ENCODE measurements at regions not wholly inside any gene's neighbourhood (a gene's known extent, or its start where the extent isn't known, plus 50 kb on each side); places are given as distances from the start of the nearest gene placed in this dataset.

DNA sequence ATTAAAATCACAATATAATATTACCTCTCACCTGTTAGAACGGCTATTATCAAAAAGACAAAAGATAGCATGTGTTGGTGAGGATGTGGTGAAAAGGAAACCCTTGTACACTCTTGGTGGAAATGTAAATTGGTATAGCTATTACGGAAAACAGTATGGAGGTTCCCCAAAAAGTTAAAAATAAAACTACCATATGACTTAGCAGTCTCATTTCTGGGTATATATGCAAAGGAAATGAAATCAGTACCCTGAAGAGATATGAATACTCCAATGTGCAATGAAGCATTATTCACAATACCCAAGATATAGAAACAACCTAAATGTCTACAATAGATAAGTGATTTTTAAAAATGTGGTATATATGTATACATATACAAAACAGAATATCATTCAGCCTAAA lies 199.9 kb downstream of the SNX18 start:
- TF ChIP-seq NFIC (IDR thresholded peaks at IDR 0.05): no peak
- TF ChIP-seq CEBPB (IDR thresholded peaks at IDR 0.05): no peak
- TF ChIP-seq EP300 (IDR thresholded peaks at IDR 0.05; ENCODE audit: borderline replicate concordance): no peak
- TF ChIP-seq, protein P1, sequence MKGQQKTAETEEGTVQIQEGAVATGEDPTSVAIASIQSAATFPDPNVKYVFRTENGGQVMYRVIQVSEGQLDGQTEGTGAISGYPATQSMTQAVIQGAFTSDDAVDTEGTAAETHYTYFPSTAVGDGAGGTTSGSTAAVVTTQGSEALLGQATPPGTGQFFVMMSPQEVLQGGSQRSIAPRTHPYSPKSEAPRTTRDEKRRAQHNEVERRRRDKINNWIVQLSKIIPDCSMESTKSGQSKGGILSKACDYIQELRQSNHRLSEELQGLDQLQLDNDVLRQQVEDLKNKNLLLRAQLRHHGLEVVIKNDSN (IDR thresholded peaks at IDR 0.05): no peak
- TF ChIP-seq, protein P2, sequence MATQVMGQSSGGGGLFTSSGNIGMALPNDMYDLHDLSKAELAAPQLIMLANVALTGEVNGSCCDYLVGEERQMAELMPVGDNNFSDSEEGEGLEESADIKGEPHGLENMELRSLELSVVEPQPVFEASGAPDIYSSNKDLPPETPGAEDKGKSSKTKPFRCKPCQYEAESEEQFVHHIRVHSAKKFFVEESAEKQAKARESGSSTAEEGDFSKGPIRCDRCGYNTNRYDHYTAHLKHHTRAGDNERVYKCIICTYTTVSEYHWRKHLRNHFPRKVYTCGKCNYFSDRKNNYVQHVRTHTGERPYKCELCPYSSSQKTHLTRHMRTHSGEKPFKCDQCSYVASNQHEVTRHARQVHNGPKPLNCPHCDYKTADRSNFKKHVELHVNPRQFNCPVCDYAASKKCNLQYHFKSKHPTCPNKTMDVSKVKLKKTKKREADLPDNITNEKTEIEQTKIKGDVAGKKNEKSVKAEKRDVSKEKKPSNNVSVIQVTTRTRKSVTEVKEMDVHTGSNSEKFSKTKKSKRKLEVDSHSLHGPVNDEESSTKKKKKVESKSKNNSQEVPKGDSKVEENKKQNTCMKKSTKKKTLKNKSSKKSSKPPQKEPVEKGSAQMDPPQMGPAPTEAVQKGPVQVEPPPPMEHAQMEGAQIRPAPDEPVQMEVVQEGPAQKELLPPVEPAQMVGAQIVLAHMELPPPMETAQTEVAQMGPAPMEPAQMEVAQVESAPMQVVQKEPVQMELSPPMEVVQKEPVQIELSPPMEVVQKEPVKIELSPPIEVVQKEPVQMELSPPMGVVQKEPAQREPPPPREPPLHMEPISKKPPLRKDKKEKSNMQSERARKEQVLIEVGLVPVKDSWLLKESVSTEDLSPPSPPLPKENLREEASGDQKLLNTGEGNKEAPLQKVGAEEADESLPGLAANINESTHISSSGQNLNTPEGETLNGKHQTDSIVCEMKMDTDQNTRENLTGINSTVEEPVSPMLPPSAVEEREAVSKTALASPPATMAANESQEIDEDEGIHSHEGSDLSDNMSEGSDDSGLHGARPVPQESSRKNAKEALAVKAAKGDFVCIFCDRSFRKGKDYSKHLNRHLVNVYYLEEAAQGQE (IDR thresholded peaks at IDR 0.05; ENCODE audit: low read depth): no peak

DNA sequence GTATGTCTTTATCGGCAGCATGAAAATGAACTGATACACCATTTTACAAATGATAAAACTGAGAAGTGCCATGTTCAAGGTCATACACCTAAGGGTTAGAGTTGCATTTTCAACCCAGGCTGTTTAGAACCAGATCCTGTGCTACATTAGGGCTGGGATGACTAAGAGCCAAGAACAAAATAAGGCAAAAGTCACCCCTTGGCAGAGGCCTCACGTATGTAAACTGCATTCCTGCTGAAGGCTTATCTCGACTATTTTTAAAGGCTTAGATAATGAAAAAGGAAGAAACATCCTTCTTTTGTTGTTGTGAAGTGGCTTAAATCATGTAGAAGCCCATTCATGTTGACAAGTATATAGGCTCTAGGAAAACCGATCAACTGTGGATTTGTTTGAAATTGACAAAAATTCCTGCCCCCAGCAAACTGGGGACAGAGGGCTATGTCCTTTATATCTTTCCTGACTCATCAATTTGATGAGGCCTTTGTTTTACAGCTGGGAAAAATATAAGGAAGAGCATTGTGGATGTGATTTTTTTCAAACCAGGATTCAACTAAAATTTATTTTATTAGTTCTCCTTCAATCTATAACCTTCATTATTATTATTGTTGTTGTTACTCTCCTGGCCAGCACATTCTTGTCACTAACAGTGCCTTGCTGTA lies 196.5 kb downstream of the SNX18 start:
- TF ChIP-seq, protein P1 (IDR thresholded peaks at IDR 0.05): no peak
- no peak for TF ChIP-seq NFIC (IDR thresholded peaks at IDR 0.05)

DNA sequence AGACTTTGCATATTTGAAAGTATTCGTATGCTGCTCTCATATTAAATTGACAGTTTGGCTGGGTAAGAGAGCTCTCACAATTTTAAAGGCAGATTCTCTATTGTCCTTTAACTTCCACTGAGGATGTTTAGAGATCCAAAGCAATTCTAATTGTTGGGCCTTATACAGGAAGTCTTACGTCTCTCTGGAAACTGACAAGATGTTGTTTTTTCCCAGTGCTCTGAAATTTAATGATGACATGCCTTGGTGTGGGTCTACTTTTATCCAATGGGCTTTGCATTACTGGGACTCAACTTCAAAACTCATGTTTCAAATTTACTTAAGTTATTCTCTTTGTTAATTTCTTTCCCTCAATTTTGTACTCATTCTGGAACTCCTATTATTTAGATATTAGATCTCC lies 191.5 kb downstream of the SNX18 start:
- TF ChIP-seq NFIC (IDR thresholded peaks at IDR 0.05) (no peak), TEAD4 (IDR thresholded peaks at IDR 0.05) (no peak), YY1 (IDR thresholded peaks at IDR 0.05; ENCODE audit: low read depth) (no peak), RAD21 (IDR thresholded peaks at IDR 0.05; ENCODE audit: low read depth) (no peak), EGR1 (IDR thresholded peaks at IDR 0.05) (no peak), FOXM1 (IDR thresholded peaks at IDR 0.05; ENCODE audit: borderline replicate concordance, low read depth) (no peak), ZBTB7A (IDR thresholded peaks at IDR 0.05; ENCODE audit: low read depth) (no peak), EP300 (IDR thresholded peaks at IDR 0.05; ENCODE audit: borderline replicate concordance) (no peak), TAF1 (IDR thresholded peaks at IDR 0.05; ENCODE audit: low read depth) (no peak), CEBPB (IDR thresholded peaks at IDR 0.05) (no peak)
- TF ChIP-seq, protein P3, sequence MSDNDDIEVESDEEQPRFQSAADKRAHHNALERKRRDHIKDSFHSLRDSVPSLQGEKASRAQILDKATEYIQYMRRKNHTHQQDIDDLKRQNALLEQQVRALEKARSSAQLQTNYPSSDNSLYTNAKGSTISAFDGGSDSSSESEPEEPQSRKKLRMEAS (IDR thresholded peaks at IDR 0.05): no peak
- TF ChIP-seq, protein P1 (IDR thresholded peaks at IDR 0.05): no peak

DNA sequence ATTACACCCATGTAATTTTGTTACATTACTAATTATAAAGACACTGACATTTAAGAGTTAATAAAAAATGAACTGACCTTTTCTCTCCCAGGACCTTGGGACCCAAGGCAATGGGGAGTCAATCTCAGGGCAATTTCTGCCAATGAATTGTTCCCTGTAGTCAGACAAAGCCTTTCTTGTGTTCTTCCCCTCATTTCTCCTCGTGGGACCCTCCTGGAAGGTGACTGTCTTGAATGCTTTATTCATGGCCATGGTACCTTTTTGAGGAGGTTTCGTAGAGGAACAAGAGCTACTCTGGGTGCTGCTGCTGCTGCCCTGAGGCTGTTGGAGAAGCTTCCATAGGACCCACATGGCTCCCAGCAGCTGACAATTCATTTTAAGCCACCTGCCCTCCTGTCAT lies 190.3 kb downstream of the SNX18 start:
- TF ChIP-seq EP300 (IDR thresholded peaks at IDR 0.05; ENCODE audit: borderline replicate concordance): no peak
- TF ChIP-seq NFIC (IDR thresholded peaks at IDR 0.05): no peak
- no peak for TF ChIP-seq FOXM1 (IDR thresholded peaks at IDR 0.05; ENCODE audit: borderline replicate concordance, low read depth)

DNA sequence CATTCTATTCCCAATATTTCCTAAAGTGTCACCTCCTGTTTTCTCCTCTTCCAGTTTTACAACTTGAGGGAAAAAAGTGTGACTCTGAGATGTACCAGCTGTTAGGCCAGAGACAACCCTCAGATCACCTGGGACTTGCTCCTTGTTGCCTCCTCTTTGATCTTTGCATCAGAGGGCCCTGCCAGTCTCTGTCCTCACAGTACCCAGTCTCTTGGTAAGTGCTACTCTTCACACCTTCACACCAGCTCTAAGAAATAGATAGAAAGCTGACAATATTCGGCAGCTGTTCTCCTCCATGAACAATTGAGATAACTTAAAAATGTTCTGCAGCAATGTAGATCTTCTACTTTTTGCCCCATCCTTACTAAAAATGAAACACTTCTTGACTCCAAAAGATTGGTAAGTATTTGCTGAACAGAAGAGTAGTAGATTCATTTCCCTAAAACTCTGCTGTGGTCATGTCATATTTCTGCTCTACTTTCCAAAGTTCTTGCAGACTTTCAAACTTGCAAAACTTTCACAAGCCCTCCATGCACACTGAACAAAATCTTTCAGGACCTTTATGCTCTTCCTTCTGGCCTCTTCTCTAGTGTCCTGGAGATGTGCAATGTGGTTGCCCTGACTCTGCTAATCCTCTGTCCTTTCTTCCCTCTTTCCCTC lies 188.6 kb downstream of the SNX18 start:
- no peak for TF ChIP-seq YY1 (IDR thresholded peaks at IDR 0.05; ENCODE audit: low read depth)
- TF ChIP-seq, protein P3 (IDR thresholded peaks at IDR 0.05): no peak
- TF ChIP-seq, protein P2 (IDR thresholded peaks at IDR 0.05; ENCODE audit: low read depth): no peak
- no peak for TF ChIP-seq TEAD4 (IDR thresholded peaks at IDR 0.05)
- TF ChIP-seq FOXM1 (IDR thresholded peaks at IDR 0.05; ENCODE audit: borderline replicate concordance, low read depth): no peak
- no peak for TF ChIP-seq RAD21 (IDR thresholded peaks at IDR 0.05; ENCODE audit: low read depth)
- no peak for TF ChIP-seq TCF12 (IDR thresholded peaks at IDR 0.05; ENCODE audit: low read depth)
- TF ChIP-seq EGR1 (IDR thresholded peaks at IDR 0.05): no peak
- no peak for TF ChIP-seq EP300 (IDR thresholded peaks at IDR 0.05; ENCODE audit: borderline replicate concordance)
- no peak for TF ChIP-seq TAF1 (IDR thresholded peaks at IDR 0.05; ENCODE audit: low read depth)
- TF ChIP-seq CEBPB (IDR thresholded peaks at IDR 0.05): no peak
- TF ChIP-seq NFIC (IDR thresholded peaks at IDR 0.05): no peak

DNA sequence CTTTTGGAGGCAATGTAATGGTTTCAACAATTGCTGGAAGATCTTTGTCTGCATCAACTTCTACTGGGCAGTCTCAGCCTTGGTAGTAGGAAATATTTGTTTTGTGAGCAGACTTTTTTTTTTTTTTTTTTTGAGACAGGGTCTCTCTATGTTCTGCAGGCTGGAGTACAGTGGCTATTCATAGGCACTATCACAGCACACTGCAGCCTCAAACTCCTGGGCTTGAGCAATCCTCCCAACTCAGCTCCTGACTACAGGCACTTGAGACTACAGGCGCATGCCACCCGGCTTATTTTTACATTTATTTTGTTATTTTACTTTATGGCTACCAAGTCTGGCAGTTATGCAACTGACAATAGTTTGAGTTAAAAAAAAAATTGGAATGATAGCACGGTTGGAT lies 187.3 kb downstream of the SNX18 start:
- TF ChIP-seq, protein P3 (IDR thresholded peaks at IDR 0.05): no peak
- TF ChIP-seq, protein P2 (IDR thresholded peaks at IDR 0.05; ENCODE audit: low read depth): no peak
- TF ChIP-seq RAD21 (IDR thresholded peaks at IDR 0.05; ENCODE audit: low read depth) (no peak), FOXM1 (IDR thresholded peaks at IDR 0.05; ENCODE audit: borderline replicate concordance, low read depth) (no peak), NFIC (IDR thresholded peaks at IDR 0.05) (no peak), TCF12 (IDR thresholded peaks at IDR 0.05; ENCODE audit: low read depth) (no peak), TAF1 (IDR thresholded peaks at IDR 0.05; ENCODE audit: low read depth) (no peak), CEBPB (IDR thresholded peaks at IDR 0.05) (no peak), EP300 (IDR thresholded peaks at IDR 0.05; ENCODE audit: borderline replicate concordance) (no peak)
- TF ChIP-seq, protein P1 (IDR thresholded peaks at IDR 0.05): no peak
